Kidney epithelial cell (primary cell): ENCODE measurements at regions not wholly inside any gene's neighbourhood (a gene's known extent, or its start where the extent isn't known, plus 50 kb on each side); places are given as distances from the start of the nearest gene placed in this dataset.

ENCODE experiments used
- DNase-seq: peaks from one replicate; pipeline ENCODE4 v3.0.0-alpha.2; 2010; ENCODE audit warnings: low read depth
- H3K27me3 ChIP-seq: 2 replicates; pipeline ENCODE4 v1.6.0; 2011; ENCODE audit warnings: low read length; ENCODE audit not compliant: control insufficient read depth, insufficient read depth
- H3K36me3 ChIP-seq: 2 replicates; pipeline ENCODE4 v1.5.1; 2011; ENCODE audit warnings: low read length; ENCODE audit not compliant: control insufficient read depth, insufficient read depth
- H3K4me3 ChIP-seq: 2 replicates; pipeline ENCODE4 v1.5.1; 2011; ENCODE audit warnings: low read depth, mild to moderate bottlenecking, control low read depth, low read length
- TF ChIP-seq, protein P1 (sequence below): IDR thresholded peaks from 2 replicates; pipeline ENCODE4 v1.5.1; 2011; ENCODE audit warnings: mild to moderate bottlenecking, moderate library complexity, low read length, control low read depth, inconsistent platforms; ENCODE audit not compliant: insufficient read depth, poor library complexity, severe bottlenecking

DNA sequence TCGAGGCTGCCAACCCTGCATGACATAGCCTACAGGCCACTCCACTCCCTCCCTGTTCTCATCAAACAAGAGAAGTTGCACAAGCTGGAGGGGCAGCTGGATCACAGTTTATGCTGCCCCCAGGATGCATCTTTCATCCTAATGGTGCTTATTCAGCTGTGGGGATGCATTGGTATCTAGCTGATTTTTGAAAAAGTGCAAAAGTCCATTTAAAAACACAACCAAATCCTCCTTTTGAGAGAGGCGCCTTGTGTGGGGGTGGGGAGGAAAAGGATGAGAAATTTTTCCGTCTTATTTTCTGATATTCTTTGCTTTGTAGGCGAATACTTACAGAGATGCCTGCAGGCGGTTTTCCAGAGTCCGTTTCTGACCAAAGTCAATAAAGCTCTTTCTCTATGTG lies 276.4 kb upstream of the BOD1L1 start:
- Histone ChIP-seq H3K27me3 (no peaks in the 10 kb centered on the region), H3K4me3 (no peak overlapping the region), H3K36me3 (no peaks in the 10 kb centered on the region)
- TF ChIP-seq, protein P1, sequence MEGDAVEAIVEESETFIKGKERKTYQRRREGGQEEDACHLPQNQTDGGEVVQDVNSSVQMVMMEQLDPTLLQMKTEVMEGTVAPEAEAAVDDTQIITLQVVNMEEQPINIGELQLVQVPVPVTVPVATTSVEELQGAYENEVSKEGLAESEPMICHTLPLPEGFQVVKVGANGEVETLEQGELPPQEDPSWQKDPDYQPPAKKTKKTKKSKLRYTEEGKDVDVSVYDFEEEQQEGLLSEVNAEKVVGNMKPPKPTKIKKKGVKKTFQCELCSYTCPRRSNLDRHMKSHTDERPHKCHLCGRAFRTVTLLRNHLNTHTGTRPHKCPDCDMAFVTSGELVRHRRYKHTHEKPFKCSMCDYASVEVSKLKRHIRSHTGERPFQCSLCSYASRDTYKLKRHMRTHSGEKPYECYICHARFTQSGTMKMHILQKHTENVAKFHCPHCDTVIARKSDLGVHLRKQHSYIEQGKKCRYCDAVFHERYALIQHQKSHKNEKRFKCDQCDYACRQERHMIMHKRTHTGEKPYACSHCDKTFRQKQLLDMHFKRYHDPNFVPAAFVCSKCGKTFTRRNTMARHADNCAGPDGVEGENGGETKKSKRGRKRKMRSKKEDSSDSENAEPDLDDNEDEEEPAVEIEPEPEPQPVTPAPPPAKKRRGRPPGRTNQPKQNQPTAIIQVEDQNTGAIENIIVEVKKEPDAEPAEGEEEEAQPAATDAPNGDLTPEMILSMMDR = no peak
- DNase-seq = no peak

GRCh38 chr4:13905543-13905942 lies 278.0 kb upstream of the BOD1L1 start:
- Histone ChIP-seq H3K4me3 (no peak overlapping the region), H3K27me3 (no peaks in the 10 kb centered on the region), H3K36me3 (no peaks in the 10 kb centered on the region)
- TF ChIP-seq, protein P1 = no peak
- no peak for DNase-seq

DNA sequence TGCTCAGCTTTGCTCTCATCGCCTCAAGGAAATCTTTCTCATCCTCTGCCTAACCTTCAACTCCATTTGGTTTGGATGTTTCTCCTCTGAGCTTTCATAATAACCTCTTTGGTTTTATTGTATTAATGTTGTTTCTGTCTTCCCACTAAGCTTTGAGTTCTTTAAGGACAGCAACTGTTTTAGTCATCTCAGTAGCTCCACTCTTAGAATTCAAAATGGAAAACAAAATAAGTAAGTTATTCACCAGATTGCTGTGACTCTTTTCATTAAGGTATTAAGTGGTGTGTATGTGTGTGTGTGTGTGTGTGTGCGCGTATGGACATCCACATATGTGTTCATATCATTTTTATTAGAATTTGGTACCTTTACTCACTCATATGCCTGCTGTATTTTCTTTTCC lies 279.2 kb upstream of the BOD1L1 start:
- no peaks in the 10 kb centered on the region for H3K36me3 ChIP-seq
- no peaks in the 10 kb centered on the region for H3K27me3 ChIP-seq
- no peak overlapping the region for H3K4me3 ChIP-seq
- TF ChIP-seq, protein P1 = no peak
- no peak for DNase-seq

- H3K4me3 ChIP-seq = no peak overlapping the region
Observed at GRCh38 chr4:13907255-13907751, 279.8 kb upstream of the BOD1L1 start.

DNA sequence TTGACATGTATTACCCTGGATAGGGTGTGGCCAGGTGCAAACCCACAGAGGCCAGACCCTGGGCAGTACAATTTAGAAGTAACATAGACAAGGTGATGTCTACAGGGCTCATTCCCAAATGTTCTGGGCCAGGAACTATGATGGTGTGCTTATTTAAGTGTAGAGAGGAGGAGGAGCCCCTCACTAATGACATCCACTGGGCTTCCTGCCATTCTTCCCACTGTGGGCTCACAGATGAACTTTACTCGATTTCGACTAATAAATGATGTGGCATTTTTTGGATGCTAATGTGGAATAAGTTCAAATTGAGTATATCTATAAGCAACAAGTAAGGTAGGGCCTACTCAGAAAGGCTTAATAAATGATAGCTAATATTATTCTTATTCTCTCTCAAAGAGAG lies 280.9 kb upstream of the BOD1L1 start:
- H3K4me3 ChIP-seq = no peak overlapping the region
- no peak for DNase-seq
- TF ChIP-seq, protein P1 = no peak
- no peaks in the 10 kb centered on the region for H3K27me3 ChIP-seq
- H3K36me3 ChIP-seq = no peaks in the 10 kb centered on the region

More at GRCh38 chr4:13907255-13907751, 279.8 kb upstream of the BOD1L1 start:
- Histone ChIP-seq H3K27me3 (no peaks in the 10 kb centered on the region), H3K36me3 (no peaks in the 10 kb centered on the region)
- TF ChIP-seq, protein P1 = peak; percentile 40
- DNase-seq = peak; percentile 99

- Histone ChIP-seq H3K27me3 (no peaks in the 10 kb centered on the region), H3K36me3 (no peaks in the 10 kb centered on the region), H3K4me3 (no peak overlapping the region)
- DNase-seq = no peak
- TF ChIP-seq, protein P1 = no peak
Observed at GRCh38 chr4:13910556-13910955, 283.0 kb upstream of the BOD1L1 start.
